B cell (primary cell): ENCODE measurements at regions not wholly inside any gene's neighbourhood (a gene's known extent, or its start where the extent isn't known, plus 50 kb on each side); places are given as distances from the start of the nearest gene placed in this dataset.

ENCODE experiments used
- CTCF ChIP-seq: fragments of 200-600 bp; IDR thresholded peaks from one replicate; pipeline ENCODE4 v1.8.0; 2022; ENCODE audit warnings: antibody characterized with exemption, mild to moderate bottlenecking
- EZH2 ChIP-seq: IDR thresholded peaks from 2 replicates; pipeline ENCODE4 v1.6.1; 2012; ENCODE audit warnings: borderline replicate concordance, low read depth, mild to moderate bottlenecking, moderate library complexity, low read length; ENCODE audit not compliant: insufficient read depth, poor library complexity, severe bottlenecking

GRCh38 chr1:95582746-95583145, 348.7 kb downstream of the RWDD3 start:
- TF ChIP-seq CTCF (no peak), EZH2 (no peak)
